WTC11 (cell line): ENCODE measurements at regions not wholly inside any gene's neighbourhood (a gene's known extent, or its start where the extent isn't known, plus 50 kb on each side); places are given as distances from the start of the nearest gene placed in this dataset.

Experiments used
- ATAC-seq: fragments of 200-7000 bp; cut with Tn5 transposase; 2 replicates; pipeline ENCODE4 v1.10.0; 2021; ENCODE audit warnings: mild to moderate bottlenecking, moderate library complexity
- CTCF ChIA-PET: fragments of 300-600 bp; sonication (Branson Sonifier 250); formaldehyde crosslinking; loops from one replicate; lab custom pipeline; 2021; ENCODE audit warnings: antibody characterized with exemption; lab: Charles Lee
- POLR2A ChIA-PET: fragments of 350-600 bp; sonication (Branson Sonifier 250); formaldehyde crosslinking; loops from one replicate; lab custom pipeline; 2021; ENCODE audit warnings: antibody characterized with exemption; lab: Charles Lee
- DNase-seq: peaks from one replicate; pipeline ENCODE4 v3.0.0; 2021; ENCODE audit warnings: low spot score
- H3K27ac Mint-ChIP-seq: 2 replicates; pipeline ENCODE4 v1.8.0; 2021; ENCODE audit warnings: mixed read lengths
- H3K27me3 Mint-ChIP-seq: 2 replicates; pipeline ENCODE4 v1.8.0; 2021; ENCODE audit warnings: low read depth, mild to moderate bottlenecking, moderate library complexity, mixed read lengths
- H3K36me3 Mint-ChIP-seq: 2 replicates; pipeline ENCODE4 v1.8.0; 2021; ENCODE audit warnings: mixed read lengths
- H3K4me1 Mint-ChIP-seq: 2 replicates; pipeline ENCODE4 v1.8.0; 2022; ENCODE audit warnings: mixed read lengths
- H3K4me3 Mint-ChIP-seq: 2 replicates; pipeline ENCODE4 v1.8.0; 2021; ENCODE audit warnings: mild to moderate bottlenecking, moderate library complexity, mixed read lengths
- H3K9me3 Mint-ChIP-seq: 2 replicates; pipeline ENCODE4 v1.8.0; 2021; ENCODE audit warnings: mixed read lengths
- AFF4 ChIP-seq: sonication (generic); formaldehyde crosslinking; IDR thresholded peaks from 2 replicates; pipeline ENCODE4 v1.8.1; 2023; ENCODE audit warnings: mild to moderate bottlenecking, missing genetic modification reagents, borderline replicate concordance
- ATF1 ChIP-seq: sonication (generic); formaldehyde crosslinking; IDR thresholded peaks from 2 replicates; pipeline ENCODE4 v1.8.1; 2023; ENCODE audit warnings: mild to moderate bottlenecking, moderate library complexity, missing genetic modification reagents
- ELF4 ChIP-seq: sonication (generic); formaldehyde crosslinking; IDR thresholded peaks from 2 replicates; pipeline ENCODE4 v1.8.1; 2022; ENCODE audit warnings: low read depth, mild to moderate bottlenecking, moderate library complexity, missing genetic modification reagents
- ETV6 ChIP-seq: sonication (generic); formaldehyde crosslinking; IDR thresholded peaks from 2 replicates; pipeline ENCODE4 v1.8.1; 2022; ENCODE audit warnings: mild to moderate bottlenecking, missing genetic modification reagents
- FOXJ3 ChIP-seq: sonication (generic); formaldehyde crosslinking; IDR thresholded peaks from 2 replicates; pipeline ENCODE4 v1.9.0; 2021; ENCODE audit warnings: missing genetic modification reagents, mild to moderate bottlenecking, borderline replicate concordance
- FOXK1 ChIP-seq: sonication (generic); formaldehyde crosslinking; IDR thresholded peaks from 2 replicates; pipeline ENCODE4 v1.8.0; 2022; ENCODE audit warnings: mild to moderate bottlenecking, moderate library complexity, missing genetic modification reagents
- IRF1 ChIP-seq: sonication (generic); formaldehyde crosslinking; IDR thresholded peaks from 2 replicates; pipeline ENCODE4 v1.8.0; 2023; ENCODE audit warnings: missing genetic modification reagents
- MAX ChIP-seq: sonication (generic); formaldehyde crosslinking; IDR thresholded peaks from 2 replicates; pipeline ENCODE4 v1.8.0; 2022; ENCODE audit warnings: mild to moderate bottlenecking, missing genetic modification reagents
- MXD4 ChIP-seq: fragments of 250-450 bp; sonication (Bioruptor Pico); IDR thresholded peaks from 2 replicates; pipeline ENCODE4 v1.8.0; 2021; ENCODE audit warnings: mild to moderate bottlenecking, moderate library complexity, borderline replicate concordance
- NR2C2 ChIP-seq: sonication (generic); formaldehyde crosslinking; IDR thresholded peaks from 2 replicates; pipeline ENCODE4 v1.8.0; 2022; ENCODE audit warnings: mild to moderate bottlenecking, missing genetic modification reagents
- SMAD4 ChIP-seq: sonication (generic); formaldehyde crosslinking; IDR thresholded peaks from 2 replicates; pipeline ENCODE4 v1.8.0; 2022; ENCODE audit warnings: mild to moderate bottlenecking, missing genetic modification reagents
- ZBTB43 ChIP-seq: sonication (generic); formaldehyde crosslinking; IDR thresholded peaks from 2 replicates; pipeline ENCODE4 v1.8.1; 2023; ENCODE audit warnings: mild to moderate bottlenecking, missing genetic modification reagents
- ZNF416 ChIP-seq: fragments of 250-450 bp; sonication (Bioruptor Pico); IDR thresholded peaks from 2 replicates; pipeline ENCODE4 v1.9.0; 2021; ENCODE audit warnings: mild to moderate bottlenecking, inconsistent platforms
- ZNF423 ChIP-seq: fragments of 250-450 bp; sonication (Bioruptor Pico); IDR thresholded peaks from 2 replicates; pipeline ENCODE4 v2.1.2; 2022; ENCODE audit warnings: mild to moderate bottlenecking, moderate library complexity
- TF ChIP-seq, protein P1 (sequence below): sonication (generic); formaldehyde crosslinking; IDR thresholded peaks from 2 replicates; pipeline ENCODE4 v1.8.1; 2022; ENCODE audit warnings: low read depth, mild to moderate bottlenecking, moderate library complexity, missing genetic modification reagents, borderline replicate concordance
- TF ChIP-seq, protein P2 (sequence below): fragments of 250-450 bp; sonication (Bioruptor Pico); IDR thresholded peaks from 2 replicates; pipeline ENCODE4 v1.9.0; 2021; ENCODE audit warnings: mild to moderate bottlenecking
- TF ChIP-seq, protein P3 (sequence below): sonication (generic); formaldehyde crosslinking; IDR thresholded peaks from 2 replicates; pipeline ENCODE4 v1.8.0; 2023; ENCODE audit warnings: mild to moderate bottlenecking, missing genetic modification reagents
- TF ChIP-seq, protein P4 (sequence below): sonication (generic); formaldehyde crosslinking; IDR thresholded peaks from 2 replicates; pipeline ENCODE4 v1.8.0; 2022; ENCODE audit warnings: mild to moderate bottlenecking, missing genetic modification reagents
- TF ChIP-seq, protein P5 (sequence below): sonication (generic); formaldehyde crosslinking; IDR thresholded peaks from 2 replicates; pipeline ENCODE4 v1.8.1; 2022; ENCODE audit warnings: mild to moderate bottlenecking, missing genetic modification reagents, moderate library complexity, borderline replicate concordance

DNA sequence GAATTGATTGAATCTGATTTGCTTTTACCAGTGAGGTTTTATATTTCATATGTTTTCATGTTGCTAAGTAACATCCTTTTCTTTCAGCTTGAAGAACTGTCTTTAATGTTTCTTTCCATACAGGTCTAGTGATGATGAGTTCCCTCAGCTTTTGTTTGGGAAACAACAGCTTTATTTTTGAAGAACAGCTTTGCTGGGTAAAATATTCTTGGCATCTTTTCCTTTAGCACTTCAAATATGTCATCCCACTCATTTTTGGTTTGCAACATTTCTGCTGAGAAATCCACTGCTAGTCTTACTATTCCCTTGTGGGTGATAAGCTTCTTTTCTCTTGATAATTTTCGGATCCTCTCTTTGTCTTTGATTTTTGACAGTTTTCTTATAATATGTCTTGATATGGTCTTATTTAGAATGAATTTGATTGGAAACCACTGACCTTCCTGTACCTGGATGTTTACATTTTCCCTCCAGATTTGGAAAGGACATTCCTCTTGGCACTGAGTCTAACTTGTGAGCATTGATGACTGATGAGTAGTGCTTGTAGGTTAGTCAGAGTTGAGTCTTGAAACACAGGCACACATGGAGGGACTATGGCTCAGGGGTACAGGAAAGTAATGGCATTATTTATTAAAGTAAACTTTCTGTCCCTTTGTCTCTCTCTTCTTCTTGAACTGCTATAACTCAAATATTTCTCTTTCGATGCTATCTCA, 220.3 kb downstream of the SPATA31D1 start (continued):
- no peak for TF ChIP-seq ZBTB43

DNA sequence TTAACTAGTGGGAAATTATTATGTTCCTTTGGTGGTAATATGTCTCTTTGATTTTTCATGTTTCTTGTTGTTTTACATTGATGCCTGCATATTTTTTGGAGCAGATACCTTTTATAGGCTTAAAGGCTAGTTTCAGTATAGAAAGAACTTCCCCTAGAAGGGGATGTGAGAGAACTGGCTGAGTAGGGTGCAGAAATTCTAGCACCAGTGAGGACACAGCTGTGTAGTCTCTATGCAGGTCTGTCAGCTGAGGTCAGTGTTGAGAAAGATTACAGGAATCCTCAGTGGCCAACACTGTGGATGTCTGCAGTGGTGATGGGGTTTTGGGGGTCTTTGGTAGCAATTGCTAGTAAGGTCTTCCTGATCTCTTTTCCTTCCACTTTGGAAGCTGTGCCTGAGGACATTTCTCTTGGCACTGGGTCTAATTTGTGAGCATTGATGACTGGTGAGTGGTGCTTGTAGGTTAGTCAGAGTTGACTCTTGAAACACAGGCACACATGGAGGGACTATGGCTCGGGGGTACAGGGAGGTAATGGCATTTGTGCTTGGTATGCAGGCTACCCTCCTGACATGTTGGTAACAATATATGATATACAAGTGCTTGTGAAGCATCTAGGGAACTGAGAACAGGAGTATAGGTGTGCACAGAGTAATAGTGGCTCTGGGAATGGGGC, 221.4 kb downstream of the SPATA31D1 start:
- H3K36me3 Mint-ChIP-seq, result no peaks in the 10 kb centered on the region
- H3K4me3 Mint-ChIP-seq, result no peak overlapping the region
- H3K27ac Mint-ChIP-seq, result no peak overlapping the region
- no peak for TF ChIP-seq SMAD4 (CRISPR knock-in tag)
- TF ChIP-seq ZNF416 (CRISPR knock-in tag), result no peak
- no peak for TF ChIP-seq MAX (CRISPR knock-in tag)
- TF ChIP-seq ATF1 (CRISPR knock-in tag), result no peak
- TF ChIP-seq, protein P1, sequence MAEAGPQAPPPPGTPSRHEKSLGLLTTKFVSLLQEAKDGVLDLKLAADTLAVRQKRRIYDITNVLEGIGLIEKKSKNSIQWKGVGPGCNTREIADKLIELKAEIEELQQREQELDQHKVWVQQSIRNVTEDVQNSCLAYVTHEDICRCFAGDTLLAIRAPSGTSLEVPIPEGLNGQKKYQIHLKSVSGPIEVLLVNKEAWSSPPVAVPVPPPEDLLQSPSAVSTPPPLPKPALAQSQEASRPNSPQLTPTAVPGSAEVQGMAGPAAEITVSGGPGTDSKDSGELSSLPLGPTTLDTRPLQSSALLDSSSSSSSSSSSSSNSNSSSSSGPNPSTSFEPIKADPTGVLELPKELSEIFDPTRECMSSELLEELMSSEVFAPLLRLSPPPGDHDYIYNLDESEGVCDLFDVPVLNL, result no peak
- TF ChIP-seq, protein P2, sequence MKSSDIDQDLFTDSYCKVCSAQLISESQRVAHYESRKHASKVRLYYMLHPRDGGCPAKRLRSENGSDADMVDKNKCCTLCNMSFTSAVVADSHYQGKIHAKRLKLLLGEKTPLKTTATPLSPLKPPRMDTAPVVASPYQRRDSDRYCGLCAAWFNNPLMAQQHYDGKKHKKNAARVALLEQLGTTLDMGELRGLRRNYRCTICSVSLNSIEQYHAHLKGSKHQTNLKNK (CRISPR knock-in tag), result no peak
- TF ChIP-seq FOXJ3 (CRISPR knock-in tag), result no peak
- no peak for TF ChIP-seq ELF4
- TF ChIP-seq ETV6 (CRISPR knock-in tag), result no peak
- H3K4me1 Mint-ChIP-seq, result peaks cover 10% of the 10 kb centered on the region
- ChIA-PET CTCF (no interaction called here), POLR2A (no interaction called here)
- H3K27me3 Mint-ChIP-seq, result no peaks in the 10 kb centered on the region
- DNase-seq (no peak), ATAC-seq (no peak)
- H3K9me3 Mint-ChIP-seq, result peaks cover 14% of the 10 kb centered on the region

DNA sequence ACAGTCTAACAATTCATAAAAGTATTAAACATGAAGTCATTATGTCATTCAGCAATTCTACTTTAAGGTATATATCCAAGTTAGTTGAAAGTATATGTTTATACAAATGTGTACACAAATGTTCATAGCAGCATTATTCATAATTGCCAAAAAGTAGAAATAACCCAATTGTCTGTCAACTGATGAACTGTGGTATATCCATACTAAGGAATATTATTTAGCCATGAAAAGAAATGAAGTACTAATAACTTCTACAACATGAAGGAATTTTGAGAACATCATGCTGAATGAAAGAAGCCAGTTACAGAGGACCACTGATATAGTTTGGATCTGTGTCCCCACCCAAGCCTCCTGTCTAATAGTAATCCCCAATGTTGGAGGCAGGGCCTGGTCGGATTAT, 224.3 kb downstream of the SPATA31D1 start:
- CTCF ChIA-PET, result no interaction called here
- TF ChIP-seq ZNF416 (CRISPR knock-in tag), result no peak
- no peak for TF ChIP-seq FOXK1 (CRISPR knock-in tag)
- TF ChIP-seq IRF1 (CRISPR knock-in tag), result no peak
- no peak for TF ChIP-seq MXD4 (CRISPR knock-in tag)
- TF ChIP-seq NR2C2 (CRISPR knock-in tag), result no peak
- no peak for TF ChIP-seq AFF4 (CRISPR knock-in tag)
- TF ChIP-seq ZNF423 (CRISPR knock-in tag), result no peak
- TF ChIP-seq, protein P3, sequence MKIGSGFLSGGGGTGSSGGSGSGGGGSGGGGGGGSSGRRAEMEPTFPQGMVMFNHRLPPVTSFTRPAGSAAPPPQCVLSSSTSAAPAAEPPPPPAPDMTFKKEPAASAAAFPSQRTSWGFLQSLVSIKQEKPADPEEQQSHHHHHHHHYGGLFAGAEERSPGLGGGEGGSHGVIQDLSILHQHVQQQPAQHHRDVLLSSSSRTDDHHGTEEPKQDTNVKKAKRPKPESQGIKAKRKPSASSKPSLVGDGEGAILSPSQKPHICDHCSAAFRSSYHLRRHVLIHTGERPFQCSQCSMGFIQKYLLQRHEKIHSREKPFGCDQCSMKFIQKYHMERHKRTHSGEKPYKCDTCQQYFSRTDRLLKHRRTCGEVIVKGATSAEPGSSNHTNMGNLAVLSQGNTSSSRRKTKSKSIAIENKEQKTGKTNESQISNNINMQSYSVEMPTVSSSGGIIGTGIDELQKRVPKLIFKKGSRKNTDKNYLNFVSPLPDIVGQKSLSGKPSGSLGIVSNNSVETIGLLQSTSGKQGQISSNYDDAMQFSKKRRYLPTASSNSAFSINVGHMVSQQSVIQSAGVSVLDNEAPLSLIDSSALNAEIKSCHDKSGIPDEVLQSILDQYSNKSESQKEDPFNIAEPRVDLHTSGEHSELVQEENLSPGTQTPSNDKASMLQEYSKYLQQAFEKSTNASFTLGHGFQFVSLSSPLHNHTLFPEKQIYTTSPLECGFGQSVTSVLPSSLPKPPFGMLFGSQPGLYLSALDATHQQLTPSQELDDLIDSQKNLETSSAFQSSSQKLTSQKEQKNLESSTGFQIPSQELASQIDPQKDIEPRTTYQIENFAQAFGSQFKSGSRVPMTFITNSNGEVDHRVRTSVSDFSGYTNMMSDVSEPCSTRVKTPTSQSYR (CRISPR knock-in tag), result no peak
- TF ChIP-seq, protein P4, sequence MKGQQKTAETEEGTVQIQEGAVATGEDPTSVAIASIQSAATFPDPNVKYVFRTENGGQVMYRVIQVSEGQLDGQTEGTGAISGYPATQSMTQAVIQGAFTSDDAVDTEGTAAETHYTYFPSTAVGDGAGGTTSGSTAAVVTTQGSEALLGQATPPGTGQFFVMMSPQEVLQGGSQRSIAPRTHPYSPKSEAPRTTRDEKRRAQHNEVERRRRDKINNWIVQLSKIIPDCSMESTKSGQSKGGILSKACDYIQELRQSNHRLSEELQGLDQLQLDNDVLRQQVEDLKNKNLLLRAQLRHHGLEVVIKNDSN, result no peak
- TF ChIP-seq, protein P5, sequence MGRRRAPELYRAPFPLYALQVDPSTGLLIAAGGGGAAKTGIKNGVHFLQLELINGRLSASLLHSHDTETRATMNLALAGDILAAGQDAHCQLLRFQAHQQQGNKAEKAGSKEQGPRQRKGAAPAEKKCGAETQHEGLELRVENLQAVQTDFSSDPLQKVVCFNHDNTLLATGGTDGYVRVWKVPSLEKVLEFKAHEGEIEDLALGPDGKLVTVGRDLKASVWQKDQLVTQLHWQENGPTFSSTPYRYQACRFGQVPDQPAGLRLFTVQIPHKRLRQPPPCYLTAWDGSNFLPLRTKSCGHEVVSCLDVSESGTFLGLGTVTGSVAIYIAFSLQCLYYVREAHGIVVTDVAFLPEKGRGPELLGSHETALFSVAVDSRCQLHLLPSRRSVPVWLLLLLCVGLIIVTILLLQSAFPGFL (CRISPR knock-in tag), result no peak

More for the DNA sequence above, 224.3 kb downstream of the SPATA31D1 start:
- no peaks in the 10 kb centered on the region for H3K4me1 Mint-ChIP-seq
- peaks cover 32% of the 10 kb centered on the region for H3K9me3 Mint-ChIP-seq
- H3K4me3 Mint-ChIP-seq, result no peak overlapping the region
- ATAC-seq (no peak), DNase-seq (no peak)
- POLR2A ChIA-PET, result no interaction called here
- H3K27ac Mint-ChIP-seq, result no peak overlapping the region
- H3K36me3 Mint-ChIP-seq, result peaks cover 7% of the 10 kb centered on the region
- H3K27me3 Mint-ChIP-seq, result no peaks in the 10 kb centered on the region
